Activated naive CD8-positive, alpha-beta T cell treated with anti-CD3 and anti-CD28 coated beads for 36 hours (primary cell): ENCODE measurements at regions not wholly inside any gene's neighbourhood (a gene's known extent, or its start where the extent isn't known, plus 50 kb on each side); places are given as distances from the start of the nearest gene placed in this dataset.
A peak's percentile ranks its signal among the peaks of the same experiment; 100 is the strongest.

ENCODE experiments used
- DNase-seq: peaks from one replicate; pipeline ENCODE4 v3.0.0; 2021
- H3K27ac Mint-ChIP-seq: one replicate; pipeline ENCODE4 v1.8.0; 2022; ENCODE audit warnings: mild to moderate bottlenecking, moderate library complexity, mixed read lengths
- H3K27me3 Mint-ChIP-seq: one replicate; pipeline ENCODE4 v1.8.0; 2022; ENCODE audit warnings: mild to moderate bottlenecking, mixed read lengths
- H3K36me3 Mint-ChIP-seq: one replicate; pipeline ENCODE4 v1.8.0; 2021; ENCODE audit warnings: mild to moderate bottlenecking, mixed read lengths
- H3K4me1 Mint-ChIP-seq: one replicate; pipeline ENCODE4 v1.8.0; 2021; ENCODE audit warnings: mixed read lengths
- H3K4me3 Mint-ChIP-seq: one replicate; pipeline ENCODE4 v1.8.0; 2022; ENCODE audit warnings: mild to moderate bottlenecking, moderate library complexity, mixed read lengths
- H3K9me3 Mint-ChIP-seq: one replicate; pipeline ENCODE4 v1.8.0; 2022; ENCODE audit warnings: mixed read lengths

- Mint-ChIP-seq H3K9me3 (no peaks in the 10 kb centered on the region), H3K27ac (no peak overlapping the region), H3K4me3 (no peak overlapping the region), H3K27me3 (peaks cover 9% of the 10 kb centered on the region), H3K4me1 (no peaks in the 10 kb centered on the region), H3K36me3 (no peaks in the 10 kb centered on the region)
- DNase-seq, result no peak
These were observed 180.3 kb upstream of the PKDCC start for GRCh38 chr2:41867553-41867952.

GRCh38 chr2:41869542-41870264 is 178.1 kb upstream of the PKDCC start:
- H3K9me3 Mint-ChIP-seq, result no peaks in the 10 kb centered on the region
- H3K4me3 Mint-ChIP-seq, result no peak overlapping the region
- H3K27ac Mint-ChIP-seq, result no peak overlapping the region
- peaks cover 10% of the 10 kb centered on the region for H3K27me3 Mint-ChIP-seq
- peaks cover 4% of the 10 kb centered on the region for H3K4me1 Mint-ChIP-seq
- no peaks in the 10 kb centered on the region for H3K36me3 Mint-ChIP-seq
- peak; percentile 45 for DNase-seq

GRCh38 chr2:41870265-41870585 is 177.6 kb upstream of the PKDCC start:
- Mint-ChIP-seq H3K27ac (no peak overlapping the region), H3K4me1 (peaks cover 4% of the 10 kb centered on the region), H3K4me3 (no peak overlapping the region), H3K27me3 (peaks cover 10% of the 10 kb centered on the region), H3K36me3 (no peaks in the 10 kb centered on the region), H3K9me3 (no peaks in the 10 kb centered on the region)
- DNase-seq, result no peak

GRCh38 chr2:41871080-41871479 is 176.7 kb upstream of the PKDCC start:
- DNase-seq, result no peak
- peaks cover 4% of the 10 kb centered on the region for H3K4me1 Mint-ChIP-seq
- no peak overlapping the region for H3K27ac Mint-ChIP-seq

DNA sequence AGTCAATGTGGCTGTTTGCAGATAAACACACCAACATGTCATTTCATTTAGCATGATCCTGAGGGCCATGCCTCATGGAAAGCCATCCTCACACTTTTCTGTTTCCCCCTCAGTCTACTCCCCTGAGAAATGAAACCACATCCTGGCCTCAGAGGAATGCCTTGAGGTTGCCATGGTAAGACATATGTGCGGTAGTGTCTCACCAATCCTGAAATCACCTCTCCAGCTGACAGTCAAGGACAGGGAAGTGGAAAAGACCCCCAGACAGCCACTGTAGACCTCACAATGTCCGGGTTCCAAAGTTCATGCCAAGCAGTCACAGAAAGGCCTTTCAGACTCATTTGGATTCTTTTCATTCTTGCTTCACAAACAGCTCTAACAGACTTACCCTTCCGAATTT is 175.2 kb upstream of the PKDCC start:
- Mint-ChIP-seq H3K36me3 (no peaks in the 10 kb centered on the region), H3K4me3 (no peak overlapping the region), H3K9me3 (no peaks in the 10 kb centered on the region), H3K27me3 (peaks cover 10% of the 10 kb centered on the region), H3K4me1 (peaks cover 4% of the 10 kb centered on the region), H3K27ac (no peak overlapping the region)
- no peak for DNase-seq

More at GRCh38 chr2:41871080-41871479, 176.7 kb upstream of the PKDCC start:
- Mint-ChIP-seq H3K27me3 (peaks cover 10% of the 10 kb centered on the region), H3K9me3 (no peaks in the 10 kb centered on the region), H3K4me3 (no peak overlapping the region), H3K36me3 (no peaks in the 10 kb centered on the region)

DNA sequence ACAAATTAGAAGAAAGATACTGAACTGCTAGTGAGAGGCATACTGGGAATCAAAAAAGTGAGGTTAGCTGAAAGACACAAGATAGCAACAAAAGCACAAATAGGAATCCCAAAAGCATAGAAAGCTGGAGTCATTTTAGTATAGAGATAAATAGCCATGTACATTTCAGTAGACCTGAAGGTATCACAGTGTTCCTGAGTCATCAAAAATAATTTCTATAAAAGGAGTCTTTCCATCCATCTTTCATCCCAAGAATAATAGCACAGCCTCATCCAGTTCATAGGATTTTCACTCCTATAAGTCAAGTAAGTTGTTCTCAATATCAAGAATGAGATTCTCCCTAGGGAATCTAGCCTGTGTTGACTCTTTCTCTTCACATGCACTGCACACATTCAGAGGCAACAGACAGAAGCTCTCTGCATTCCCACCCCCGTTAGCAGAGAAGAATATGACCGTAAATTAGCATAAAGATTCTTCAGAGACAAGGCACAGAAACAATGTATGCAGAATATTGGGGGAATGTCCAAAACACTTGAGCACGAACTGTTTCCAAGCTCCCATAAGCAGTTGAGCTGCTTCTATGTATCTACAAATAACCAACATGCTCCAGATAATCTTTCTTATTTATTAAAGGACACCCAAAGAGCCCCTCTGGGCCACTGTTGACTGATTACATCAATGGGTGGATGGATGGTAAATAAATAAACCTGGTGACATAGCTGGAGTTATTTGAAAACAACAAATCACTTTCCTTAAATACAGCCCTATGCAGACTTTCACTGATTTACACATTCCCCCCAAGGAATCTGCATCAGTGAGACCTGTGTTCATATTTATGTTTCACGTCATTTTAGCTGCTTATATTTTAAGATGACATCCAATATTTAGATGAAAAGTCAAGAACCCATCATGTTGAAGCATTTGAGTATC is 174.5 kb upstream of the PKDCC start:
- Mint-ChIP-seq H3K36me3 (no peaks in the 10 kb centered on the region), H3K4me1 (peaks cover 4% of the 10 kb centered on the region), H3K4me3 (no peak overlapping the region), H3K27me3 (peaks cover 10% of the 10 kb centered on the region), H3K27ac (no peak overlapping the region), H3K9me3 (no peaks in the 10 kb centered on the region)
- DNase-seq, result no peak

DNA sequence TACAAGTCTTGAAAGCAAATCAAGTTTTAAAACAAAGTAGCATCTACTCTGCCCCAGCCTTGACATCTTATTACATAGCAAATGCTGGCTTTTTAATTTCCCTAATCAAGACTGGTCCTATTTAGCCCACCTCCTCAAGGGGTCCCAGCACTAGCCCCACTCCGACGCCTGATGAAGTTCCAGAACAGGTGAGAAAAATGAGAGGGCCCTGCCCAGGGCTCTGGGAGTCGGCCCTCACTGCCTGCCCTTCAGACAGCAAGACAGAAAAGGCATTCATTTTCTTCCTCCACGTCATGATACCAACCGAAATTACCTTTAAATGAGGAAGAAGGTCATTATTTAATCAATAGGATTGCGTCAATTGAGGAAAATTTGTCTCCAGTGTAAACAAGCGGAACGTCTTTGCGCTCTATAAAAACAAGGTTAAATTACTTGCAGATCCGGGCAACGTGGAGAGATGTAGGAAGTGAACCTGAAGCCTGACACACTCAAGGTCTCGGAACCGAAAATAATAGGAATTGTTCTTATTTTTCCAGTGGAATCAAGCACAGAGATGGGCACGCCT is 170.6 kb upstream of the PKDCC start:
- Mint-ChIP-seq H3K27me3 (peaks cover 15% of the 10 kb centered on the region), H3K9me3 (no peaks in the 10 kb centered on the region), H3K36me3 (no peaks in the 10 kb centered on the region), H3K4me1 (peaks cover 4% of the 10 kb centered on the region), H3K4me3 (no peak overlapping the region), H3K27ac (no peak overlapping the region)
- no peak for DNase-seq

DNA sequence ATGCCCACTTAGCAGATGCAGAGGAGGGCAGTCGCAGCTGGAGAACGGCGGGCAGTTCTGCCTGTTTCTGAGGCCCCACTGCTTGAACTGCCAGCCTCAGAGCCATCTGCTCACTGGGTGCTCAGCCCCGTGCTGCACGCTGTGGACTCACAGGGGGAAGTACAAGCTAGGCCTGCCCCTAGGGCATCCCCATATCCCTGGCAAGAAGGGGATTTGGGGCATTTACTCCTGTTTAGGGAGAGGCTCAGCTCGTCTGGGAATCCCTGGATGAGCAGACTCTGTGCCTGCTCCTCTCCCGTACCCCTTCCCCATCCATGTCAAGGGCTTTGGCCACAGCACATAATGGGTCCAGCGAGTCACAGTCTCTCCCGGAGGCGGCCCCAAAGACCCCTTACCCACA is 169.8 kb upstream of the PKDCC start:
- no peaks in the 10 kb centered on the region for H3K4me1 Mint-ChIP-seq
- H3K27ac Mint-ChIP-seq, result no peak overlapping the region
- peaks cover 11% of the 10 kb centered on the region for H3K27me3 Mint-ChIP-seq

DNA sequence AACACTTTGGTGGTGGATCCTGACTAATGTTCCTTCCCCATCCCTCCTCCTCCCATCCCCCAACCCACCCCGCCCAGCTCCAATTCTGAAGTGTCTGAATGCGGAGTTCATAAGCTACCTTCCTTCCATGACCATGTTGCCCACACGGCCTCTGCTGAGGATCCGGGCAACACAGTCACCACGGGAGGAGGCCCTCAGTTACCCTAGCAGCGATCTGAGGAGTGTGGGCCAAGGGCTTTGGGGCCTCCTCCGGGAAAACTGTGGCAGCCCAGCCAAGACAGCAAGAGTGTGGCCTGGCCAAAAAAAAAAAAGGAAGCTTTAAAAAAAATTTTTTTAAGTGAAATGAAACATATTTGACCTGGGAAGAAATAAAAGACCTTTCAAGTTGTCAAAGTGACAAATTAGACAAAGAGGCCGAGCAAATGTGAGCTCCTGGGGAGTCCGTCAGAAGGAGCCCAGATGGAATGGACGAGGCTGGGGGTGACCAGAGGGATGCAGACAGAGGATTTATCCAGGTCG is 169.0 kb upstream of the PKDCC start:
- H3K4me1 Mint-ChIP-seq, result no peaks in the 10 kb centered on the region
- H3K9me3 Mint-ChIP-seq, result no peaks in the 10 kb centered on the region
- no peaks in the 10 kb centered on the region for H3K36me3 Mint-ChIP-seq
- DNase-seq, result no peak
- peaks cover 11% of the 10 kb centered on the region for H3K27me3 Mint-ChIP-seq
- H3K27ac Mint-ChIP-seq, result no peak overlapping the region
- H3K4me3 Mint-ChIP-seq, result no peak overlapping the region

More for the DNA sequence above, 169.8 kb upstream of the PKDCC start:
- H3K9me3 Mint-ChIP-seq, result no peaks in the 10 kb centered on the region
- DNase-seq, result no peak
- H3K4me3 Mint-ChIP-seq, result no peak overlapping the region
- no peaks in the 10 kb centered on the region for H3K36me3 Mint-ChIP-seq

GRCh38 chr2:41879235-41879916 is 168.4 kb upstream of the PKDCC start:
- Mint-ChIP-seq H3K27me3 (peaks cover 11% of the 10 kb centered on the region), H3K9me3 (no peaks in the 10 kb centered on the region), H3K27ac (no peak overlapping the region), H3K4me1 (no peaks in the 10 kb centered on the region), H3K36me3 (no peaks in the 10 kb centered on the region), H3K4me3 (no peak overlapping the region)
- no peak for DNase-seq

DNA sequence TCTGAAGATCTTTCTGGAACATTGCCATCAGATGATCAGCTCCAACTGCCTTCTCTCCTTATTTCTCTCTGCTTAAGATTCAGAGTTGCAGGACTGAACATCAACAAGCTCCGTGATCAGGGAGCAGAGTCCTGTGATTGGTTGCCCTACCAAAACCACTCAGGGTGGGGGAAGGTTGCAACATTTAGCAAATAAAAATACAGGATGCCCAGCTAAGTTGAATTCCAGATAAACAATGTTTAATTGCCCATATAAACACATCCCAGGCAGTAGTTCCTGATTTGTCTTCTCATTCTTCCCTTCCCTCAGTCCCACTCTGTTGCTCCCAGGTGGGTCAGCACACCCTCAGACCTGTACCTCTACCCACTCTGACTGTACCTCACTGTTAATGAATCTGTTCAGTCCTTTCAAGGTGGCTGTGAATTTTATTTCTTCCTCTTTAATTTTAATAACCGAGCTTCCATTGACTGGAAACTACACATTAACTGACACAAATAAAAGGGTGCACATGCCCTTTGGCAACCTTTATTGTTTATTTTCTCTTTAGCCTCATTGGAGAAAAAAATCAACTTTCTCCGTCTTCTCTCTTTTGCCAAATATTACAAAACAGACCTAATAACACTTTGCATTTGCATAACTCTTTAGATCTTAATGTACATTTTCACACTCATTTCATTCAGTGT is 167.1 kb upstream of the PKDCC start:
- Mint-ChIP-seq H3K4me3 (no peak overlapping the region), H3K27ac (no peak overlapping the region), H3K9me3 (no peaks in the 10 kb centered on the region), H3K27me3 (peaks cover 11% of the 10 kb centered on the region), H3K36me3 (no peaks in the 10 kb centered on the region), H3K4me1 (no peaks in the 10 kb centered on the region)
- DNase-seq, result no peak

GRCh38 chr2:41881249-41881648 is 166.6 kb upstream of the PKDCC start:
- DNase-seq, result no peak
- Mint-ChIP-seq H3K27me3 (peaks cover 12% of the 10 kb centered on the region), H3K27ac (no peak overlapping the region), H3K4me1 (no peaks in the 10 kb centered on the region), H3K4me3 (no peak overlapping the region), H3K9me3 (no peaks in the 10 kb centered on the region), H3K36me3 (no peaks in the 10 kb centered on the region)

GRCh38 chr2:41884718-41885117 is 163.1 kb upstream of the PKDCC start:
- H3K27ac Mint-ChIP-seq, result no peak overlapping the region
- H3K9me3 Mint-ChIP-seq, result no peaks in the 10 kb centered on the region
- no peak overlapping the region for H3K4me3 Mint-ChIP-seq
- H3K36me3 Mint-ChIP-seq, result no peaks in the 10 kb centered on the region
- peaks cover 7% of the 10 kb centered on the region for H3K27me3 Mint-ChIP-seq
- H3K4me1 Mint-ChIP-seq, result no peaks in the 10 kb centered on the region
- no peak for DNase-seq

DNA sequence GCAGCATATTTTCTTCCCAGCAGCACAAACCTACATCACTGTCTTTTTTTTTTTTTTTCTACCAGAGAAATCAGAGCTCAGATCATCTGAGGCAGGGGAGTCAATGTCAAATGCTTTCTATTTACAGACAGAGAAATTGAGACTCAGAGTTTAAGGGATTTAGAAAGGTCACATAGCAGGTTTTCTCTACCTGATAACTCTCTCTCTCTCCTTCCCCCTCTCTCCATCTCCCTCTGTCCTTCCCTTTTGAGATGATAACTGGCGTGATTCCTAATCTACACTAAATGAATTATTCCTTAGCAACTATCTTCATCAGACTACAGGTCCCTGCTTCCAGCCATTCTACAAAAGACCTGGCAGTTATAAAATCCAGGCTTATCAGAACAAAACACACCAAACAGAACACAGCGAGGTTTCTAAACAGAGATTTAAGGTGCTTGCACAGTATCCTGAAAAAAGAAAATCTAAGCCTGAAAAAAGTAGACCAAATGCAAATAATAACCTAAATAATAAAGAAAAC is 161.6 kb upstream of the PKDCC start:
- Mint-ChIP-seq H3K4me1 (no peaks in the 10 kb centered on the region), H3K9me3 (no peaks in the 10 kb centered on the region), H3K4me3 (no peak overlapping the region), H3K36me3 (no peaks in the 10 kb centered on the region), H3K27ac (no peak overlapping the region), H3K27me3 (peaks cover 3% of the 10 kb centered on the region)
- no peak for DNase-seq
